Progenitor cell of endocrine pancreas (in vitro differentiated cells): ENCODE measurements at regions not wholly inside any gene's neighbourhood (a gene's known extent, or its start where the extent isn't known, plus 50 kb on each side); places are given as distances from the start of the nearest gene placed in this dataset.
"Not testable (repeated sequence)": the region's sequence is repeated elsewhere in the genome, so short reads cannot be mapped to it uniquely, and the experiment has no call there.

Source experiments
- DNase-seq: peaks from one replicate; pipeline ENCODE4 v3.0.0; 2021; ENCODE audit warnings: low spot score; ENCODE audit not compliant: unreplicated experiment
- H3K27ac Mint-ChIP-seq: 2 replicates; pipeline ENCODE4 v1.8.0; 2021; ENCODE audit warnings: mild to moderate bottlenecking, moderate library complexity, mixed read lengths
- H3K27me3 Mint-ChIP-seq: 2 replicates; pipeline ENCODE4 v1.8.0; 2021; ENCODE audit warnings: mixed read lengths
- H3K36me3 Mint-ChIP-seq: 2 replicates; pipeline ENCODE4 v1.8.0; 2022; ENCODE audit warnings: mixed read lengths; ENCODE audit not compliant: insufficient read depth
- H3K4me1 Mint-ChIP-seq: 2 replicates; pipeline ENCODE4 v1.8.0; 2021; ENCODE audit warnings: low read depth, mixed read lengths
- H3K4me3 Mint-ChIP-seq: 2 replicates; pipeline ENCODE4 v1.8.0; 2021; ENCODE audit warnings: low read depth, mild to moderate bottlenecking, moderate library complexity, mixed read lengths
- H3K9me3 Mint-ChIP-seq: 2 replicates; pipeline ENCODE4 v1.8.0; 2021; ENCODE audit warnings: low read depth, mixed read lengths
- CTCF ChIP-seq: fragments of 200-600 bp; sonication (generic); IDR thresholded peaks from one replicate; pipeline ENCODE4 v1.5.0; 2021; ENCODE audit warnings: antibody characterized with exemption, mild to moderate bottlenecking; ENCODE audit not compliant: unreplicated experiment

GRCh38 chr1:143502038-143502437 is 469.7 kb downstream of the FAM72C start:
- Mint-ChIP-seq H3K27ac (peak overlapping the region; percentile 78), H3K36me3 (peaks cover 13% of the 10 kb centered on the region), H3K27me3 (peaks cover 21% of the 10 kb centered on the region), H3K9me3 (peaks cover 28% of the 10 kb centered on the region)
- DNase-seq, H3K4me3 Mint-ChIP-seq, H3K4me1 Mint-ChIP-seq: not testable (repeated sequence)

GRCh38 chr1:143498059-143498749 is 473.6 kb downstream of the FAM72C start:
- H3K4me1 Mint-ChIP-seq: not testable (repeated sequence)
- DNase-seq: peak; percentile 6
- peaks cover 15% of the 10 kb centered on the region for H3K9me3 Mint-ChIP-seq

GRCh38 chr1:143497374-143497747 is 474.4 kb downstream of the FAM72C start:
- no peak for TF ChIP-seq CTCF
- DNase-seq: peak; percentile 5
- peaks cover 3% of the 10 kb centered on the region for H3K36me3 Mint-ChIP-seq

More at GRCh38 chr1:143498059-143498749, 473.6 kb downstream of the FAM72C start:
- H3K4me3 Mint-ChIP-seq, H3K36me3 Mint-ChIP-seq, H3K27ac Mint-ChIP-seq: not testable (repeated sequence)
- peaks cover 12% of the 10 kb centered on the region for H3K27me3 Mint-ChIP-seq

GRCh38 chr1:143496526-143497373 is 475.0 kb downstream of the FAM72C start:
- H3K27ac Mint-ChIP-seq, DNase-seq, H3K9me3 Mint-ChIP-seq, H3K4me1 Mint-ChIP-seq, H3K36me3 Mint-ChIP-seq, H3K27me3 Mint-ChIP-seq, H3K4me3 Mint-ChIP-seq: not testable (repeated sequence)

More at GRCh38 chr1:143497374-143497747, 474.4 kb downstream of the FAM72C start:
- Mint-ChIP-seq H3K27me3 (peaks cover 4% of the 10 kb centered on the region), H3K9me3 (peaks cover 7% of the 10 kb centered on the region), H3K4me1 (no peaks in the 10 kb centered on the region), H3K4me3 (no peak overlapping the region), H3K27ac (no peak overlapping the region)
